Retinal pigment epithelial cell (primary cell): ENCODE measurements at regions not wholly inside any gene's neighbourhood (a gene's known extent, or its start where the extent isn't known, plus 50 kb on each side); places are given as distances from the start of the nearest gene placed in this dataset.
"Not testable (repeated sequence)": the region's sequence is repeated elsewhere in the genome, so short reads cannot be mapped to it uniquely, and the experiment has no call there.

Experiments used
- DNase-seq: peaks from one replicate; pipeline ENCODE4 v3.0.0-alpha.2; 2010; ENCODE audit warnings: low read depth
- H3K4me3 ChIP-seq: 2 replicates; pipeline ENCODE4 v1.5.1; 2011; ENCODE audit warnings: mild to moderate bottlenecking, low read length, control low read depth, moderate library complexity
- CTCF ChIP-seq: conservative IDR thresholded peaks from 2 replicates; pipeline ENCODE4 v1.5.1; 2011; ENCODE audit warnings: low read depth, low read length, control low read depth, inconsistent platforms

GRCh38 chr14:23725980-23726710 lies 90.0 kb downstream of the DHRS2 start:
- no peak for DNase-seq
- no peak overlapping the region for H3K4me3 ChIP-seq
- no peak for TF ChIP-seq CTCF

GRCh38 chr14:23727566-23728335 lies 91.6 kb downstream of the DHRS2 start:
- DNase-seq = no peak
- peak; percentile 42 for TF ChIP-seq CTCF
- H3K4me3 ChIP-seq = no peak overlapping the region

- no peak for TF ChIP-seq CTCF
- H3K4me3 ChIP-seq = no peak overlapping the region
- no peak for DNase-seq
Measured at GRCh38 chr14:23728791-23729190, 92.6 kb downstream of the DHRS2 start.

GRCh38 chr14:23729720-23730387 lies 93.7 kb downstream of the DHRS2 start:
- peak; percentile 23 for TF ChIP-seq CTCF
- H3K4me3 ChIP-seq = no peak overlapping the region
- DNase-seq = no peak

GRCh38 chr14:23735394-23735793 lies 99.2 kb downstream of the DHRS2 start:
- no peak for TF ChIP-seq CTCF

GRCh38 chr14:23744368-23744767 lies 108.2 kb downstream of the DHRS2 start:
- not testable (repeated sequence) for DNase-seq, H3K4me3 ChIP-seq

More at GRCh38 chr14:23735394-23735793, 99.2 kb downstream of the DHRS2 start:
- DNase-seq = no peak
- no peak overlapping the region for H3K4me3 ChIP-seq

GRCh38 chr14:23750357-23750756 lies 114.2 kb downstream of the DHRS2 start:
- H3K4me3 ChIP-seq = no peak overlapping the region
- no peak for TF ChIP-seq CTCF

More at GRCh38 chr14:23750357-23750756, 114.2 kb downstream of the DHRS2 start:
- DNase-seq = no peak
